HG02642 (cell line): ENCODE measurements at regions not wholly inside any gene's neighbourhood (a gene's known extent, or its start where the extent isn't known, plus 50 kb on each side); places are given as distances from the start of the nearest gene placed in this dataset.
"Not testable (repeated sequence)": the region's sequence is repeated elsewhere in the genome, so short reads cannot be mapped to it uniquely, and the experiment has no call there.

Source experiments
- ATAC-seq: cut with Tn5 transposase; IDR thresholded peaks from one replicate; pipeline ENCODE4 v1.9.1; 2021; ENCODE audit warnings: mild to moderate bottlenecking; ENCODE audit not compliant: unreplicated experiment, poor library complexity

DNA sequence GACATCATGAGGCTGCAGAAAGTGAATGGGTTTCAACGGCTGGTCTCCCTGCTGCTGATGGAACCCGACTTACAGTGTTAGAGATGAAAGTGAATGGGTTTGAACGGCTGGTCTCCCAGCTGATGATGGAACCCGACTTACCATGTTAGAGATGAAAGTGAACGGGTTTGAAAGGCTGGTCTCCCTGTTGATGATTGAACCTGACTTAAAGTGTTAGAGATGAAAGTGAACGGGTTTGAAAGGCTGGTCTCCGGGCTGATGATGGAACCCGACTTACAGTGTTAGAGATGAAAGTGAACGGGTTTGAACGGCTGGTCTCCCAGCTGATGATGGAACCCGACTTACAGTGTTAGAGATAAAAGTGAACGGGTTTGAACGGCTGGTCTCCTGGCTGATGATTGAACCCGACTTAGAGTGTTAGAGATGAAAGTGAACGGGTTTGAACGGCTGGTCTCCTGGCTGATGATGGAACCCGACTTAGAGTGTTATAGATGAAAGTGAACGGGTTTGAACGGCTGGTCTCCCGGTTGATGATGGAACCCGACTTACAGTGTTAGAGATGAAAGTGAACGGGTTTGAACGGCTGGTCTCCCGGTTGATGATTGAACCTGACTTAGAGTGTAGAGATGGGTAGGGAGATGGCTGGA is 76.1 kb upstream of the ALKAL2 start:
- ATAC-seq, result no peak

DNA sequence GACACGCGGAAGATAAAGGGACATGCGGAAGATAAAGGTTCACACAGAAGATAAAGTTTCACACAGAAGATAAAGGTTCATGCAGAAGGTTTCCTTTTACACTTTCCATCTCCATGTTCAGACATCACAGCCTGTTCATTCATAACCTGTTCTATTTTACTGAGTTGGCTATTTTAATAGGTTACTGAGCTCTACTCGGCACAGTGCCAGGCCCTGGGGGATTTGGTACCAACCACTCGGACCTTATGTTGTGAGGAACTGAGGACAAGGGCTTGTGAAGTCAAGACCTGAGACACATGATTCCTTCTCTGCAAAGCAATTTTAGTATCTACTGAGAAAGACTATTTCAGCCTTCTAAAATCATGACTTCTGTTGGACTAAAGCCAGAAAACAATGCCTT is 75.0 kb upstream of the ALKAL2 start:
- no peak for ATAC-seq

DNA sequence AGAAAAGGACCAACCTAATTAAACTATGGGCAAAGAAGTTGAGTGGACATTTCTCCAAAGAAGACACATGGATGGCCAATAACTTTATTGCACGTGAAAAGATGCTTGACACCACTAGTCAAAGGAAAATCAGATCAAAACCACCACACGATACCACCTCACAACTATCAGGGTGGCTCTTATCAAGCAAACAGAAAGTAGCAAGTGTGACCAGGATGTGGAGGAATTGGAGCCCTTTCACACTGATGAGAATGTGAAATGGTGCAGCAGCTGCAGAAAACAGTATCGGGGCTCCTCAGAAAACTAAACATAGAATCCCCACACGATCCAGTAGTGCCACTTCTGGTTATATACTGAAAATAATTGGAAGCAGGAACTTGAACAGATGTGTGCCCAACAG is 72.2 kb upstream of the ALKAL2 start:
- ATAC-seq, result no peak

DNA sequence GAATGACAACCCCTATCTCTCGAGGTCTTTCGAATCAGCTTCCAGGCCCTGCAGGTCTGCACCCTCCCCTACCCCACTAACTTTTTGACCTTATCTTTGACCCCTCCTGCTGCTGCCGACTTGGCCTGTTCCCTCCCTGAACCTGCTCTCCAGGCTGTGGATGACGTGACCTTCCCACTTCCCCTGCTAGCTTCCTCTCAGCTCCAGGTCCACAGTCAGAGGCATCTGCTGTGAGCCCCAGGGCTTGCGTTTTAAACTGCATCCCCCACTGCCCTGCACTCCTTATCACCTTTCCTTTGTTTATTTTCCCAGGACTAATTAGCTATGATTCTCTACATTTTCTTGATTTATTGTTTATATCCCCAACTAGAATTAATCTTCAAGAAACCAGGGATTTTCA is 71.2 kb upstream of the ALKAL2 start:
- no peak for ATAC-seq

DNA sequence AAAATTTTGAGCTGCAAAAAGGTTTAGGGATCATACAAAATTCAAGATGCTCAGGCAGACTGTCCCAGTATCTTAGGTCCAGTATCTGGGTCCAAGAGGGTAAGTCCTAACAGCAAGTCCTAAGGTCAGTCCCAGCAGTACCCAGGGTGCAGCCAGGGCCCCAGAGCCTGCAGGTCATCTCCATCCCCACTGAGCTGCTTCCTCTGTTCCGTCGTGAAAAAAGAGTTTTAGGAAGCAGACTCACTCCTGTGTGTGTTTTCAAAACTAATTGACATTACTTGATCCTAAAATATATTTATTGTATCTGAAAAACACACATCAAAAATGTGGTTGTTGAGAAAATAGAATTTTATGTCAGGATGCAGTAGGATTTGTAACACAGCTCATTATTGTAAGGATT is 69.9 kb upstream of the ALKAL2 start:
- no peak for ATAC-seq

DNA sequence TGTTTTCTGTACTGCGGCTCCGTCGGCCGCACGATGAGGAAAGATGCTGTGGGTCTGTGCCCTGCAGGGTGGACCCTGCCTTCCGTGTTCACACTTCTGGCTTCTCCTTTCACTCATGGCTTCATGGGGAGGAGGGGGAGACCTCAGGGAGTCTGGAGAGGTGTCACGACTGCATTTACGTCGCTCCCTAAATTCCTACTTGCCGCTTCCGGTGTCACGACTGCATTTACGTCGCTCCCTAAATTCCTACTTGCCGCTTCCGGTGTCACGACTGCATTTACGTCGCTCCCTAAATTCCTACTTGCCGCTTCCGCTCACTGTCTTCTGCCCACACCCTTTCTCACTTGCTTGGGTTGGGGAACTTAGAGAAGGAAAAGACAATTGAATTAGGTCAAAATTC is 68.4 kb upstream of the ALKAL2 start:
- not testable (repeated sequence) for ATAC-seq

DNA sequence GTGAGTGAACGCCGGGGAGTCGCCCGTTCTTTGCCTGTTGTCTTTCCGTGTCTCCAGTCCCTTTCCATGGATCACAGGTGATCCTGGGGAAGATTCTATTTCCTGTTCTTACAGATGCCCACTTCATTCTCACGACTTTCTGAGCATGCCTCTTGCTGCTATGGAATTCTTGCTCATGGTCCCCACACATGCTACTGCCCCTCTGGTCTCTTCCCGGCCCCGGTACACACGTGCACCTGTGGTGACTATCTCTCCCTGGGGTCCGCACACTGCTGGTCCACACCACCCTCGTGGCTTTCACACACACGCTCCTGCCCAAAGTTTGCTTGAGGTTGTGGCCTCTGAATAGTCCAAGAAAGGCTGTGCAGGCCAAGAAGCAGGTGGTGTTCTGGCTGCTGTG is 67.9 kb upstream of the ALKAL2 start:
- ATAC-seq, result no peak

DNA sequence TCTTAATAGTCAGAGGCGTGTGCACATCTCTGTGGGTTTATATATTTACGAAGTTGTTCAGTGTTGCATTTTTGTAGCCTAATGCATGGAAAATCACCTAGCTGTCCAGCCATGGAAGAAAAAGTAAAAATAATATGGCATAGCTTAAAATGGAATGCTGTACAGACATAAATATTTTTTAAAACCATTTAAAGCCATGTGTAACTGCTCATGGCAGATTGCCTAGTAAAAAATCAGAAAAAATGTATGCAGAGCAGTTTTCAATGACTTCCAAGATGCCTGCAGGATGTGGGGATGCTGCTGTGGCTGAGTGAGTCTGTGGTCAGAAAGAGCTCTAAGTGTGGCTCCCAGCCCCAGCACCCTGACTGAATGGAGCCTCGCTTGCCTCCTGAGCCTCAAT is 64.8 kb upstream of the ALKAL2 start:
- ATAC-seq, result no peak

DNA sequence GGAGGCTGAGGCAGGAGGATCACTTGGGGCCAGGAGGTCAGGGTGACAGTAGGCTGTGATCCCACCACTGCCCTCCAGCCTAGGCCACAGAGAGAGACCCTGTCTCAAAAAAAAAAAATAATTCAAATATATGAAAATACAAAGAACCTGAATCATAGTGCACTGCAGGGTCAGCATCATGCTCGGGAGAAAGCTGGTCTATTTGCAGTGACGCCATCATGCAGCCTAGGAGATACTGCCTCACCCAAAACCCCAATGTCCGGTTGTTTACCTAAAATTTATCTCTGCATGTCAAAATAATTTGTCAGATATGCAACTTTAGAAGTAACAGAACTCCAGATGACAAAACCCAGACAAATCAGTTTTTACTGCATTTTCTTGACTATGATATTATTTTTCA is 61.5 kb upstream of the ALKAL2 start:
- no peak for ATAC-seq

DNA sequence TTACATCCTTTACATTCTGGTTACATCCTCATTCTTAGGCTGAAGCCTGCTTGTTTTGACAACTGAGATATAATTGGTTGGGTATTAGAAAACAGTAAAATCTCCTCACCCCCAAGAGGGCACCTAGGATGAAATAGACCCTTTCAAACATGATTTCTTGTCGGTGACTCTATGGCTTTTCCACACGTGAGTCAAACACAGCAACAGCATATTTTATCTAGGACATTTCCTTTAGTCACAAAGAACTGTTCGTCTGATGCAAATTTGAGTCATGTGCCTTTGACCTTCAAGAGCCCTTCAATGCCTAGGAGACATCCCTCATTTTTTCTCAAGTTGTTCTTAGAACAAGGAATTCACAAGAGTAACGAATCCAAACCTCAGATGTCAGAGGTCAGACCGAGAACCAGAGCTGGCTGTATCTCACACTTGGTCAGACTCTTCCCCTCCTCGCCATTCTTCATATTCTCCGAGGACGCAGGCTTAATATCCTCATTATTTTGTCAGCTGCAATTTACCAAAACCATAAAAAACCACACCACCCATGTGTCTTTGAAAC is 60.5 kb upstream of the ALKAL2 start:
- no peak for ATAC-seq

DNA sequence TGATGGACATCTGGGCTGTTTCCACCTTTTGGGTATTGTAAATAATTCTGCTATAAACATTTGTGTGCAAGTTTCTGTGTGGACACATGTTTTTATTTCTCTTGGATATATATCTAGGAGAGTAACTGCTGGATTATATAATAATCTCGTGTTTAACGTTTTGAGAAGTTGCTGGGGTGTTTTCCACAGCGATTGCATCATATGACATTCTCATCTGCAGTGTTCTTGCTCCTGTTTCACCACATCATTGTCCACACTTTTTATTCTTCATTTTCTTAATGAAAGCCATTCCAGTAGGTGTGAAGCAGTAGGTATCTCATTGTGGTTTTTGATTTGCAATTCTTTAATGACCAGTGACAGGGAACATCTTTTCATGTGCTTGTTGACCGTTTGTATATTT is 56.9 kb upstream of the ALKAL2 start:
- no peak for ATAC-seq

DNA sequence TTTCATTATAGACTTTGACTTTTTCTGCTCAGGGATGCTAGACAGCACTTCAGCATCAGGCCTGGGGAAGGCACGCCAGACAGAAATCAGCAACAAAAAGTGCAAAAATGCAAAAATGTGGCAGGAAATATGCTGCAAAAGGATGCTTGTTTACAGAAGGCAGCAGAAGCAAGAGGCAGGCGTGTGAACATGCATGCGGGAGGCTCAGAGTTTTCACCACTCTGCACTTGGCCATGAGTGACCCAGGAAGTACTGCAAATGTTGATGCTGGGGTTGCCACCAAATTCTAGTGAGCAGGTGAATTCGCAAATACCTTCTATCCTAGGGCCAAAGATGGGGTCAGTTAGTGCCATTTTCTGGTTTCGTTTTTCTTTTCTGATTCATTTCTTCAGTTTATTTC is 55.5 kb upstream of the ALKAL2 start:
- ATAC-seq, result no peak

DNA sequence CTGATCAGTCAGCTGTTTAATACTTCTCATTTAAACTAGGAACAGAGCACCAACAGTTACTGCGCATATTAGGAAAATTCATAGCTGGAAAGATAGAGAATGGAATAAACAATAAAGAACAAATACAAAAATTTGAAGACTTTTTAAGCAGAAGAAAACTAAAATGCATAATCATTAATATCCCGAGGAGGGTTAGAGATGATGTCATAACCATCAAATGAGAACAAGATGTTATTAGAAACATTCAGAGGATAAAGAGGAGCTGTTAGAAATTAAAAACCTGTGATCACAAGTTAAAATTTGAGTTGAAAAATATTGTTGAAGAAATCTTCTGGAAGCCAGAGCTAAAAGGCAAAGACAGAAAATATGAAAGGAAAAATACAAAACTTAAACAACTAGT is 54.0 kb upstream of the ALKAL2 start:
- ATAC-seq, result no peak

DNA sequence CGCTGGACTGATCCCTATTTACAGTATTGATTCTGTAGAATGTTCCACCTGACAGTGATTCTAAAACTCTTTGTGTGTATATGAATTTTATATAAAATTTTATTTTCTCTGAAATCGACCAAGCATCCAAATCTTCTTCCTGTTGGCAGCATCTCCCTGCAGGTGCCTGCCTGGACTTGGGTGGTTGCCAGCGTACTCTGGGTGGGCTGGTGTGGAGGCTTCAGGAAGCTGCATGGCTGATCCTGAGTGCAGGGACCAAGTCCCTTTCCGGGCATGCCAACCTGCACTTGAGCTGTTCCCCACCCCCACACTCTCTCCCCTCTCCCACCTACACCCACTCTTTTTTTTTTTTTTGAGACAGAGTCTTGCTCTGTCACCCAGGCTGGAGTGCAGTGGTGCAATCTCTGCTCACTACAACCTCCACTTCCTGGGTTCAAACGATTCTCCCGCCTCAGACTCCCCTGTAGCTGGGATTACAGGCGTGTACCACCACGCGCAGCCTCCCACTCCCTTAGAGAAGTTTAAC is 53.2 kb upstream of the ALKAL2 start:
- no peak for ATAC-seq
